GM21529 (cell line): ENCODE measurements at regions not wholly inside any gene's neighbourhood (a gene's known extent, or its start where the extent isn't known, plus 50 kb on each side); places are given as distances from the start of the nearest gene placed in this dataset.
"Not testable (repeated sequence)": the region's sequence is repeated elsewhere in the genome, so short reads cannot be mapped to it uniquely, and the experiment has no call there.

Source experiments
- ATAC-seq: cut with Tn5 transposase; IDR thresholded peaks from one replicate; pipeline ENCODE4 v1.9.1; 2021; ENCODE audit not compliant: unreplicated experiment

GRCh38 chr2:48043131-48043700 lies 136.9 kb upstream of the FBXO11 start:
- ATAC-seq, result no peak

- ATAC-seq, result no peak
Observed at GRCh38 chr2:48043746-48044145, 137.4 kb upstream of the FBXO11 start.

- no peak for ATAC-seq
Observed at GRCh38 chr2:48045613-48046012, 139.3 kb upstream of the FBXO11 start.

GRCh38 chr2:48048476-48049171 lies 142.3 kb upstream of the FBXO11 start:
- ATAC-seq, result no peak

- ATAC-seq, result no peak
Observed at GRCh38 chr2:48049371-48049770, 143.1 kb upstream of the FBXO11 start.

- ATAC-seq, result no peak
Observed at GRCh38 chr2:48050711-48051110, 144.4 kb upstream of the FBXO11 start.

GRCh38 chr2:48059975-48060374 lies 153.7 kb upstream of the FBXO11 start:
- no peak for ATAC-seq

GRCh38 chr2:48061656-48062055 lies 155.4 kb upstream of the FBXO11 start:
- not testable (repeated sequence) for ATAC-seq

GRCh38 chr2:48065096-48065495 lies 158.8 kb upstream of the FBXO11 start:
- no peak for ATAC-seq

- no peak for ATAC-seq
Observed at GRCh38 chr2:48066000-48066399, 159.7 kb upstream of the FBXO11 start.

- no peak for ATAC-seq
Observed at GRCh38 chr2:48069769-48070168, 163.5 kb upstream of the FBXO11 start.

GRCh38 chr2:48070415-48070814 lies 164.1 kb upstream of the FBXO11 start:
- no peak for ATAC-seq

GRCh38 chr2:48072583-48072982 lies 166.3 kb upstream of the FBXO11 start:
- no peak for ATAC-seq

GRCh38 chr2:48075631-48076030 lies 169.3 kb upstream of the FBXO11 start:
- ATAC-seq, result no peak

GRCh38 chr2:48080534-48081316 lies 174.4 kb upstream of the FBXO11 start:
- no peak for ATAC-seq

- no peak for ATAC-seq
Observed at GRCh38 chr2:48081317-48081628, 175.0 kb upstream of the FBXO11 start.

- no peak for ATAC-seq
Observed at GRCh38 chr2:48085888-48086287, 179.6 kb upstream of the FBXO11 start.

- ATAC-seq, result no peak
Observed at GRCh38 chr2:48088994-48089393, 182.7 kb upstream of the FBXO11 start.

GRCh38 chr2:48089644-48090043 lies 183.3 kb upstream of the FBXO11 start:
- no peak for ATAC-seq

- no peak for ATAC-seq
Observed at GRCh38 chr2:48092846-48093803, 186.8 kb upstream of the FBXO11 start.

- not testable (repeated sequence) for ATAC-seq
Observed at GRCh38 chr2:48096765-48097164, 190.5 kb upstream of the FBXO11 start.
